Keratinocyte (primary cell): ENCODE measurements at regions not wholly inside any gene's neighbourhood (a gene's known extent, or its start where the extent isn't known, plus 50 kb on each side); places are given as distances from the start of the nearest gene placed in this dataset.

Experiments used
- DNase-seq: peaks from one replicate; pipeline ENCODE4 v3.0.0-alpha.2; 2011; ENCODE audit warnings: low read depth, missing footprints, low spot score
- FAIRE-seq: peaks from 2 replicates; lab custom pipeline; 2011; peaks lifted over from hg19 to GRCh38; lab: Jason Lieb, UNC
- H2AFZ ChIP-seq: 2 replicates; pipeline ENCODE4 v1.6.0; 2012; ENCODE audit warnings: low read length, control low read depth, inconsistent platforms; ENCODE audit not compliant: control insufficient read depth
- H3K27ac ChIP-seq: 2 replicates; pipeline ENCODE4 v1.5.1; 2011; ENCODE audit warnings: low read length; ENCODE audit not compliant: control insufficient read depth, insufficient read depth
- H3K27me3 ChIP-seq: 3 replicates; pipeline ENCODE4 v1.6.0; 2011; ENCODE audit warnings: low read length; ENCODE audit not compliant: control insufficient read depth, insufficient read depth; ENCODE audit errors: extremely low read depth
- H3K36me3 ChIP-seq, 2 experiments: 2 replicates in 1 of 2; 3 replicates in 1 of 2; pipeline ENCODE4 v1.5.1; 2011; ENCODE audit warnings: low read length in 2 of 2, mild to moderate bottlenecking in 1 of 2; ENCODE audit not compliant: control insufficient read depth in 2 of 2, insufficient read depth in 2 of 2; ENCODE audit errors: extremely low read depth in 1 of 2
- H3K4me1 ChIP-seq: 3 replicates; pipeline ENCODE4 v1.5.1; 2011; ENCODE audit warnings: low read length; ENCODE audit not compliant: control insufficient read depth, insufficient read depth; ENCODE audit errors: extremely low read depth
- H3K4me2 ChIP-seq: 3 replicates; pipeline ENCODE4 v1.6.0; 2011; ENCODE audit warnings: low read depth, low read length; ENCODE audit not compliant: control insufficient read depth, insufficient read depth; ENCODE audit errors: extremely low read depth
- H3K4me3 ChIP-seq, 3 experiments: fragments of 200-600 bp in 1 of 3; sonication (generic) in 1 of 3; 2 replicates in 2 of 3; 3 replicates in 1 of 3; pipeline ENCODE4 v1.5.1; 2011 to 2016; ENCODE audit warnings: low read length in 3 of 3, mild to moderate bottlenecking in 3 of 3, control low read depth in 2 of 3, inconsistent platforms in 1 of 3, low read depth in 1 of 3, mixed read lengths in 1 of 3, mixed run types in 1 of 3, moderate library complexity in 1 of 3; ENCODE audit not compliant: control insufficient read depth in 2 of 3, insufficient read depth in 2 of 3; ENCODE audit errors: extremely low read depth in 1 of 3
- H3K79me2 ChIP-seq: 2 replicates; pipeline ENCODE4 v1.6.0; 2012; ENCODE audit warnings: low read length; ENCODE audit not compliant: control insufficient read depth, insufficient read depth
- H3K9ac ChIP-seq: 3 replicates; pipeline ENCODE4 v1.6.0; 2011; ENCODE audit warnings: low read length; ENCODE audit not compliant: control insufficient read depth, insufficient read depth; ENCODE audit errors: extremely low read depth
- H3K9me1 ChIP-seq: 3 replicates; pipeline ENCODE4 v1.6.0; 2011; ENCODE audit warnings: low read length; ENCODE audit not compliant: control insufficient read depth, insufficient read depth; ENCODE audit errors: extremely low read depth
- H3K9me3 ChIP-seq: 2 replicates; pipeline ENCODE4 v1.5.1; 2012; ENCODE audit warnings: low read depth, low read length; ENCODE audit not compliant: control insufficient read depth
- H4K20me1 ChIP-seq: 3 replicates; pipeline ENCODE4 v1.6.0; 2011; ENCODE audit warnings: low read length; ENCODE audit not compliant: control insufficient read depth, insufficient read depth; ENCODE audit errors: extremely low read depth
- EZH2 ChIP-seq: IDR thresholded peaks from one replicate; pipeline ENCODE4 v1.6.1; 2012; ENCODE audit warnings: inconsistent platforms, mild to moderate bottlenecking, low read length, moderate library complexity
- dilution Hi-C: fragments of 300-500 bp; cut with MboI; formaldehyde crosslinking; loops from one replicate; pipeline ENCODE4 v1.7.0; 2020; ENCODE audit warnings: low sequenced_read_pairs; ENCODE audit not compliant: extremely low pct_ligation_motif_present
- TF ChIP-seq, protein P1 (sequence below), 3 experiments: IDR thresholded peaks in 1 of 3; conservative IDR thresholded peaks in 1 of 3; optimal IDR thresholded peaks in 1 of 3; 2 replicates in 2 of 3; 3 replicates in 1 of 3; pipeline versions ENCODE3 to v1.5.1; 2011; ENCODE audit warnings: low read length in 3 of 3, mild to moderate bottlenecking in 3 of 3, moderate library complexity in 2 of 3, control low read depth in 1 of 3, inconsistent platforms in 1 of 3; ENCODE audit not compliant: insufficient read depth in 2 of 3; ENCODE audit errors: extremely low read depth in 1 of 3

DNA sequence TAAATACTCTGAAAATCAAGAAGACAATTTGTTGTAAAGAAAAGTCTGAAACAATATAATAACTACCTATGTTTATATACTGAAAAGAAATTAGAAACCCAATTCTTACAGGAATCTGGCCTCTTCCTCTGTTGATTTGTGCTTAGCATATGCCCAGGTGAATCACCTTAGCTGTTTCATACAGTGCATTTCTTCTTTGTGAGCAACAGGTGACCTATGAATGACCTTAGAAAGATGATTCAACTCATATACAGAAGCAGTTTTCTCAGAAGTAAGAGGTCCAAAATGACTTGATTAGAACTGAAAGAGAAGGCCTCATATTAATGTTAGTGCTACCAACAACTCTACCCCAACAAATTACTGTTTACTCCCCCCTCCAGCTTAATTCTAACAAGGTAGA lies 419.5 kb upstream of the ID4 start:
- Histone ChIP-seq H3K4me2 (peak overlapping the region; percentile 55), H3K9me3 (no peaks in the 10 kb centered on the region), H3K4me3 (peak overlapping the region in 2 of 3 experiments; percentile 11 to 33), H3K9me1 (no peaks in the 10 kb centered on the region), H3K9ac (peak overlapping the region; percentile 67), H3K27ac (peak overlapping the region; percentile 90), H4K20me1 (no peaks in the 10 kb centered on the region), H3K27me3 (no peaks in the 10 kb centered on the region), H2AFZ (peak overlapping the region; percentile 69), H3K79me2 (no peaks in the 10 kb centered on the region), H3K4me1 (peaks cover 50% of the 10 kb centered on the region), H3K36me3 (no peaks in the 10 kb centered on the region)
- TF ChIP-seq EZH2 = no peak
- TF ChIP-seq, protein P1, sequence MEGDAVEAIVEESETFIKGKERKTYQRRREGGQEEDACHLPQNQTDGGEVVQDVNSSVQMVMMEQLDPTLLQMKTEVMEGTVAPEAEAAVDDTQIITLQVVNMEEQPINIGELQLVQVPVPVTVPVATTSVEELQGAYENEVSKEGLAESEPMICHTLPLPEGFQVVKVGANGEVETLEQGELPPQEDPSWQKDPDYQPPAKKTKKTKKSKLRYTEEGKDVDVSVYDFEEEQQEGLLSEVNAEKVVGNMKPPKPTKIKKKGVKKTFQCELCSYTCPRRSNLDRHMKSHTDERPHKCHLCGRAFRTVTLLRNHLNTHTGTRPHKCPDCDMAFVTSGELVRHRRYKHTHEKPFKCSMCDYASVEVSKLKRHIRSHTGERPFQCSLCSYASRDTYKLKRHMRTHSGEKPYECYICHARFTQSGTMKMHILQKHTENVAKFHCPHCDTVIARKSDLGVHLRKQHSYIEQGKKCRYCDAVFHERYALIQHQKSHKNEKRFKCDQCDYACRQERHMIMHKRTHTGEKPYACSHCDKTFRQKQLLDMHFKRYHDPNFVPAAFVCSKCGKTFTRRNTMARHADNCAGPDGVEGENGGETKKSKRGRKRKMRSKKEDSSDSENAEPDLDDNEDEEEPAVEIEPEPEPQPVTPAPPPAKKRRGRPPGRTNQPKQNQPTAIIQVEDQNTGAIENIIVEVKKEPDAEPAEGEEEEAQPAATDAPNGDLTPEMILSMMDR (optimal IDR thresholded peaks at IDR 0.05 in 1 of 3, IDR thresholded peaks at IDR 0.05 in 1 of 3, conservative IDR thresholded peaks at IDR 0.05 in 1 of 3; ENCODE audit: extremely low read depth in 1 of 3, insufficient read depth in 2 of 3, low read length in 3 of 3) = no peak
- dilution Hi-C loops = no loop called here
- DNase-seq (peak; percentile 60), FAIRE-seq (peak; percentile 80)

DNA sequence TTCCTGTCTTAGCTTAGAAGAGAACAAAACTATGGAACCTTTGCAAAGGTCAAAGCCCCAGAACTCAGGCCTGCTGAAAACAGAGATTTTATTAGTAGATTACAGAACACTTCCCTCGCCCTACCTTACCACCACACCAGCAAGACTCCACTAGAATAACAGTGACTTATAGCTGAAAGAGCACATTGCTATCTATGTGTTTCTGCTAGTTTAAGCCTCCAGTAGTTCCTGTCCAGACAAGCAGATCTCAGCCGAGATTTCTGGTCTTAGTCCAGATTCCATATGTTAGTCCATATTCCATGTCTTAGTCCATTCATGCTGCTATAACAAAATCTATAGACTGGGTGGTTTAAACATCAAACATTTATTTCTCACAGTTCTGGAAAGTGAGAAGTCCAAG lies 412.3 kb upstream of the ID4 start:
- Histone ChIP-seq H3K4me1 (peaks cover 4% of the 10 kb centered on the region), H2AFZ (peak overlapping the region; percentile 46), H3K36me3 (no peaks in the 10 kb centered on the region), H3K4me3 (no peak overlapping the region), H3K27me3 (no peaks in the 10 kb centered on the region), H3K9ac (no peak overlapping the region), H3K27ac (no peak overlapping the region), H4K20me1 (no peaks in the 10 kb centered on the region), H3K4me2 (no peak overlapping the region), H3K9me1 (no peaks in the 10 kb centered on the region), H3K79me2 (no peaks in the 10 kb centered on the region), H3K9me3 (no peaks in the 10 kb centered on the region)
- dilution Hi-C loops = no loop called here
- TF ChIP-seq, protein P1 (optimal IDR thresholded peaks at IDR 0.05 in 1 of 3, IDR thresholded peaks at IDR 0.05 in 1 of 3, conservative IDR thresholded peaks at IDR 0.05 in 1 of 3; ENCODE audit: extremely low read depth in 1 of 3, insufficient read depth in 2 of 3, low read length in 3 of 3) = no peak
- TF ChIP-seq EZH2 = no peak
- FAIRE-seq (peak; percentile 71), DNase-seq (no peak)
